ENCODE measurements at regions not wholly inside any gene's neighbourhood (a gene's known extent, or its start where the extent isn't known, plus 50 kb on each side); places are given as distances from the start of the nearest gene placed in this dataset.

- TF ChIP-seq CTCF (IDR thresholded peaks at IDR 0.05; ENCODE audit: insufficient read depth, low read length, poor library complexity, severe bottlenecking) (no peak), EZH2phosphoT487 (conservative IDR thresholded peaks at IDR 0.05; ENCODE audit: low read length) (no peak)
Measured at GRCh38 chr13:50144246-50145160, 129.3 kb downstream of the KCNRG start.

Data from SU-DHL-6 (cell line).